ENCODE measurements at regions not wholly inside any gene's neighbourhood (a gene's known extent, or its start where the extent isn't known, plus 50 kb on each side); places are given as distances from the start of the nearest gene placed in this dataset.

DNA sequence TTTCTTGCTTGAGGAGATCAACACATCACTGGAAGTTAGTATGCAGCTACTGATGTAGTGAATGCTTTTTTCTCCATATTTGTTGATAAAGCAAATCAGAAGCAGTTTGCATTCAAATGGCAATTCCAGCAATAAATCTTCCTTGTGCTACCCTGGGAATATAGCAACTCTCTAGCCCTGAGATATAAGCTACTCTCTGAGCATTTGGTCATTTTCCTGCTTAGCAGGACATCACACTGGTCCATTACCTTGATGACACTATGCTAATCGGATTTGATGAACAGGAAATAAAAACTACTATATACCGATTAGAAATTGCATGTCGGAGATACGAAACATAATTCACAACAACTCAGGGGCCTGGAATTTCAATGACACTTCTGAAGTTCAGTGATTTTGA is 152.7 kb downstream of the CBLN2 start:
- TF ChIP-seq, protein P1, sequence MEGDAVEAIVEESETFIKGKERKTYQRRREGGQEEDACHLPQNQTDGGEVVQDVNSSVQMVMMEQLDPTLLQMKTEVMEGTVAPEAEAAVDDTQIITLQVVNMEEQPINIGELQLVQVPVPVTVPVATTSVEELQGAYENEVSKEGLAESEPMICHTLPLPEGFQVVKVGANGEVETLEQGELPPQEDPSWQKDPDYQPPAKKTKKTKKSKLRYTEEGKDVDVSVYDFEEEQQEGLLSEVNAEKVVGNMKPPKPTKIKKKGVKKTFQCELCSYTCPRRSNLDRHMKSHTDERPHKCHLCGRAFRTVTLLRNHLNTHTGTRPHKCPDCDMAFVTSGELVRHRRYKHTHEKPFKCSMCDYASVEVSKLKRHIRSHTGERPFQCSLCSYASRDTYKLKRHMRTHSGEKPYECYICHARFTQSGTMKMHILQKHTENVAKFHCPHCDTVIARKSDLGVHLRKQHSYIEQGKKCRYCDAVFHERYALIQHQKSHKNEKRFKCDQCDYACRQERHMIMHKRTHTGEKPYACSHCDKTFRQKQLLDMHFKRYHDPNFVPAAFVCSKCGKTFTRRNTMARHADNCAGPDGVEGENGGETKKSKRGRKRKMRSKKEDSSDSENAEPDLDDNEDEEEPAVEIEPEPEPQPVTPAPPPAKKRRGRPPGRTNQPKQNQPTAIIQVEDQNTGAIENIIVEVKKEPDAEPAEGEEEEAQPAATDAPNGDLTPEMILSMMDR (IDR thresholded peaks at IDR 0.05; ENCODE audit: insufficient read depth, low read length, missing control alignments): no peak
- no peak for DNase-seq (ENCODE audit: low read depth, low spot score)
- CTCF ChIA-PET: no interaction called here
- POLR2A ChIA-PET: no interaction called here
- no peak overlapping the region for H3K4me3 ChIP-seq (ENCODE audit: low read depth, low read length)

DNA sequence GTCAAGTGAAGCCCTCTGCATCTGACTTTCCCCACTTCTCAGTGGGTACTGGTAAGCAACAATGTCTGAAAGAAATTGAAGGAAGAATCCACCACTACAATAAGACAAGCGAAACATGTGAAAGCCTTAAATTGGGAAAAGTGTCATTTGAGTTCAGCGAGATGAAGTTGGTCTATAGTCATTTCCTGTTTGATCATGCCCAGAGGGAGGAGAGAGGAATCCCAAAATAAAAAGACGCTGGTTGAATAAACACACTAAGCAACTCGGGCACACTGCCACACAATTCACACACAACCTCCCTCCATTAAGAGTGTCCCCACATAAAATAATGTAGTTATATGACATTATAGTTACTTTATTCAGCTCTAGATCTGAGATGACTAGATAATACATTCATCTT is 166.1 kb downstream of the CBLN2 start:
- ChIA-PET POLR2A (no interaction called here), CTCF (no interaction called here)
- H3K4me3 ChIP-seq (ENCODE audit: low read depth, low read length): no peak overlapping the region
- TF ChIP-seq, protein P1 (IDR thresholded peaks at IDR 0.05; ENCODE audit: insufficient read depth, low read length, missing control alignments): no peak
- DNase-seq (ENCODE audit: low read depth, low spot score): no peak

DNA sequence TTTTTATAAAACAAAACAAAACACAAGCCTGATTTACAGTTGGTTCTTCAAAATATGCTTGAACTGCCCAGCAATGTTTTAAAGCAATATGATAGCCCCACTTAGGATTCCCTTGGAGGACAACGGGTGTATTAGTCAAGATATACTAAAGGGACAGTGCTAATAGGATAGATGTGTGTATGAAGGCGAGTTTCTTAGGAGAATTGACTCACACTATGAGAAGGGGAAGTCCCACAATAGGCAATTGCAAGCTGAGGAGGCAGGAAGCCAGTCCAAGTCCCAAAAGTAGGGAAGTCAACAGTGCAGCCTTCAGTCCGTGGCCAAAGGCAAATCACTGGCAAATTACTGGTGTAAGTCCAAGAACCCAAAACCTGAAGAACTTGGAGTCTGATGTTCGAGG is 167.9 kb downstream of the CBLN2 start:
- TF ChIP-seq, protein P1 (IDR thresholded peaks at IDR 0.05; ENCODE audit: insufficient read depth, low read length, missing control alignments): no peak
- CTCF ChIA-PET: no interaction called here
- POLR2A ChIA-PET: no interaction called here

DNA sequence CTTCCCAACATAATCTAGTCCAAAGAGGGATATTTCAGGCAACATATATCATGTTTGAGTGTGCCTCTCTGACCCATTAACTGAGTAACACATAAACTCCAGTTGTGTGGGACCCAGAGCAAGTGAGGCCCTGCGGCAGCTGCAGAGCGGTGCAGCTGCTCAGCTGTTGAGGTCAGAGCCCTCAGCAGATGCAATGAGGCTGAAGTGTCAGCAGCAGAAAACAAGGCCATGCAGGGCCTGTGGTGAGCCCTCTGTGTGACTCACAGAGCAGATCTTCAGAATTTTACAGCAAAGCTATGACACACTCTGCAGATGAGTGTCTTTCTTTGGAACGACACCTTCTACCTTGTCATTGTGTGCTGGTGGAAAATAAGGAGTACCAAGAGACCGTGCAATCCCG is 168.5 kb downstream of the CBLN2 start:
- ChIA-PET POLR2A (no interaction called here), CTCF (no interaction called here)
- no peak for DNase-seq (ENCODE audit: low read depth, low spot score)
- TF ChIP-seq, protein P1 (IDR thresholded peaks at IDR 0.05; ENCODE audit: insufficient read depth, low read length, missing control alignments): no peak
- H3K4me3 ChIP-seq (ENCODE audit: low read depth, low read length): no peak overlapping the region

More for the DNA sequence above, 167.9 kb downstream of the CBLN2 start:
- no peak overlapping the region for H3K4me3 ChIP-seq (ENCODE audit: low read depth, low read length)
- no peak for DNase-seq (ENCODE audit: low read depth, low spot score)

DNA sequence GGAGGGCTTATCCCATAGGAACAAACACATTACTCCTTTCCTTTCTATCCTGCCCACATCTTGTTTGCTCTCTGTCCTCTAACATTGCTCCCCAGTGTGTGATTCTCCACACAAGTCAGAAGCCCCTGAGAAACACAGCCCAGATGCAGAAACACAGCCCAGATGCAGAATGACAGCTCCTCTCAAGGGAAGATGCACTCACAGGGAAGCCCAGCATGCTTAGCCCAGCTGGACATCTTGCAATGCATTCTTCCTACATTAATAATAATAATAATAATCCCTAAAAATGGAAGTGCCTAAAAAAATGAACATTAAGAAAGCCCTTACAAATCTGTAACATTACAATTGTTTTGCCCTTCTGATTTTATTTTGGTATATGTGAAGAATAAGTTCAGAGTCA is 172.1 kb downstream of the CBLN2 start:
- TF ChIP-seq, protein P1 (IDR thresholded peaks at IDR 0.05; ENCODE audit: insufficient read depth, low read length, missing control alignments): no peak
- ChIA-PET POLR2A (no interaction called here), CTCF (no interaction called here)
- H3K4me3 ChIP-seq (ENCODE audit: low read depth, low read length): no peak overlapping the region
- DNase-seq (ENCODE audit: low read depth, low spot score): no peak

DNA sequence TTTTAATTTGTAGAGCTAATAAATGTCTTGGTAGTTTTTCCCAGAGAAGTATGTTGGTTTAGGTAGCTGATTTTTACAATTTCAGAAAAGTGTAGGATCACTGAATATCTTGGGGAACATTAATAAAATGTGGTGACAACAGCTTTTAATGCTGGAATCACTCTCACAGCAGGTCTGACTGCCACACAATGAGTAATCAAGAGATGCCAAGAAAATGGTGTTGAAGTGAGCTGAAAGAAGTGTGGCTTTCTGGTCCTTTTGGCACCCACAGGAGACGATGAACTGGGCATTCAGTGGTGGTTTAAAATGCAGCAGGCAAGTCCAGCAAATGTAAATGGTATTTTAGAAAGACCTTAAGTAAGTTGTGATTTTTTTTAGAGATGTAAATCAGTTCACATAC is 175.8 kb downstream of the CBLN2 start:
- no peak overlapping the region for H3K4me3 ChIP-seq (ENCODE audit: low read depth, low read length)
- CTCF ChIA-PET: no interaction called here
- no peak for DNase-seq (ENCODE audit: low read depth, low spot score)
- TF ChIP-seq, protein P1 (IDR thresholded peaks at IDR 0.05; ENCODE audit: insufficient read depth, low read length, missing control alignments): no peak
- POLR2A ChIA-PET: no interaction called here

Data from AG04449 (cell line).